BE2C (cell line): ENCODE measurements at regions not wholly inside any gene's neighbourhood (a gene's known extent, or its start where the extent isn't known, plus 50 kb on each side); places are given as distances from the start of the nearest gene placed in this dataset.

ENCODE experiments used
- DNase-seq: peaks from one replicate; pipeline ENCODE4 v3.0.0-alpha.2; 2020
- H3K27me3 ChIP-seq: fragments of 250-450 bp; sonication (Bioruptor Pico); 2 replicates; pipeline ENCODE4 v1.5.1; 2020; ENCODE audit warnings: mild to moderate bottlenecking
- H3K36me3 ChIP-seq: fragments of 250-450 bp; sonication (Bioruptor Pico); 2 replicates; pipeline ENCODE4 v1.5.1; 2020; ENCODE audit warnings: mild to moderate bottlenecking
- H3K4me1 ChIP-seq: fragments of 250-450 bp; sonication (Bioruptor Pico); 2 replicates; pipeline ENCODE4 v1.5.1; 2020
- H3K4me3 ChIP-seq: 2 replicates; pipeline ENCODE4 v1.5.1; 2011; ENCODE audit warnings: low read depth, low read length
- H3K9me3 ChIP-seq: fragments of 250-450 bp; sonication (Bioruptor Pico); 2 replicates; pipeline ENCODE4 v1.5.1; 2020
- CTCF ChIP-seq: IDR thresholded peaks from 2 replicates; pipeline ENCODE4 v1.5.1; 2012; ENCODE audit warnings: mild to moderate bottlenecking, low read depth, low read length

- no peak overlapping the region for H3K4me3 ChIP-seq
- H3K4me1 ChIP-seq, result no peaks in the 10 kb centered on the region
- TF ChIP-seq CTCF, result no peak
- no peaks in the 10 kb centered on the region; the same call in 1 of the 2 replicates for H3K27me3 ChIP-seq
- H3K9me3 ChIP-seq, result no peaks in the 10 kb centered on the region
- no peaks in the 10 kb centered on the region for H3K36me3 ChIP-seq
- DNase-seq, result no peak
Measured at GRCh38 chr12:125288931-125289928, 224.0 kb downstream of the AACS start.

- Histone ChIP-seq H3K9me3 (no peaks in the 10 kb centered on the region), H3K27me3 (no peaks in the 10 kb centered on the region; the same call in 1 of the 2 replicates), H3K36me3 (no peaks in the 10 kb centered on the region), H3K4me1 (no peaks in the 10 kb centered on the region), H3K4me3 (no peak overlapping the region)
- TF ChIP-seq CTCF, result no peak
- no peak for DNase-seq
Measured at GRCh38 chr12:125289970-125290369, 224.7 kb downstream of the AACS start.

- Histone ChIP-seq H3K27me3 (no peaks in the 10 kb centered on the region; the same call in 1 of the 2 replicates), H3K36me3 (no peaks in the 10 kb centered on the region), H3K9me3 (no peaks in the 10 kb centered on the region), H3K4me1 (no peaks in the 10 kb centered on the region), H3K4me3 (no peak overlapping the region)
- no peak for DNase-seq
- no peak for TF ChIP-seq CTCF
Measured at GRCh38 chr12:125292700-125293099, 227.5 kb downstream of the AACS start.

GRCh38 chr12:125295550-125295949 lies 230.3 kb downstream of the AACS start:
- no peak for DNase-seq
- H3K9me3 ChIP-seq, result no peaks in the 10 kb centered on the region
- H3K4me3 ChIP-seq, result no peak overlapping the region
- no peaks in the 10 kb centered on the region for H3K4me1 ChIP-seq
- no peak for TF ChIP-seq CTCF
- no peaks in the 10 kb centered on the region for H3K27me3 ChIP-seq
- H3K36me3 ChIP-seq, result no peaks in the 10 kb centered on the region

- H3K36me3 ChIP-seq, result no peaks in the 10 kb centered on the region
- H3K4me3 ChIP-seq, result no peak overlapping the region
- DNase-seq, result no peak
- no peaks in the 10 kb centered on the region for H3K4me1 ChIP-seq
- TF ChIP-seq CTCF, result no peak
- H3K27me3 ChIP-seq, result no peaks in the 10 kb centered on the region
- no peaks in the 10 kb centered on the region; the same call in 1 of the 2 replicates for H3K9me3 ChIP-seq
Measured at GRCh38 chr12:125296701-125297100, 231.5 kb downstream of the AACS start.

GRCh38 chr12:125299840-125300239 lies 234.6 kb downstream of the AACS start:
- Histone ChIP-seq H3K4me1 (no peaks in the 10 kb centered on the region), H3K27me3 (no peaks in the 10 kb centered on the region), H3K36me3 (no peaks in the 10 kb centered on the region), H3K4me3 (no peak overlapping the region), H3K9me3 (no peaks in the 10 kb centered on the region; the same call in 1 of the 2 replicates)
- no peak for TF ChIP-seq CTCF
- no peak for DNase-seq
